Gastroesophageal sphincter (tissue), 4 donors: ENCODE measurements at regions not wholly inside any gene's neighbourhood (a gene's known extent, or its start where the extent isn't known, plus 50 kb on each side); places are given as distances from the start of the nearest gene placed in this dataset.

Experiments
- ATAC-seq: fragments of 150-250 bp; one replicate; pipeline ENCODE4 v1.9.1; 2016; ENCODE audit warnings: mild to moderate bottlenecking, moderate library complexity
- H3K27ac ChIP-seq, 4 donors: fragments of 200-600 bp; sonication (generic) in 3 of 4; 1 replicate in 3 of 4; 2 replicates in 1 of 4; pipeline ENCODE4 v1.5.1; 2016 to 2019
- H3K27me3 ChIP-seq: fragments of 200-600 bp; sonication (generic); one replicate; pipeline ENCODE4 v1.5.1; 2019
- H3K36me3 ChIP-seq, 2 donors: fragments of 200-600 bp; sonication (generic); one replicate each; pipeline ENCODE4 v1.5.1; 2019; ENCODE audit warnings: control low read depth in 1 of 2
- H3K4me1 ChIP-seq, 3 donors: fragments of 200-600 bp; sonication (generic); 1 replicate in 2 of 3; 2 replicates in 1 of 3; pipeline ENCODE4 v1.5.1; 2016 to 2019; ENCODE audit warnings: control low read depth in 2 of 3
- H3K4me3 ChIP-seq, 2 donors: fragments of 200-600 bp; sonication (generic); one replicate each; pipeline ENCODE4 v1.5.1; 2019; ENCODE audit warnings: mild to moderate bottlenecking in 1 of 2, moderate library complexity in 1 of 2
- H3K9me3 ChIP-seq, 3 donors: fragments of 200-600 bp; sonication (generic); one replicate each; pipeline ENCODE4 v1.5.1; 2017 to 2019; ENCODE audit warnings: control low read depth in 2 of 3
- EP300 ChIP-seq: sonication (generic); formaldehyde crosslinking; IDR thresholded peaks from one replicate; pipeline ENCODE4 v1.6.1; 2017; ENCODE audit warnings: antibody characterized with exemption, mild to moderate bottlenecking
- POLR2A ChIP-seq, 2 donors: fragments of 450-650 bp; IDR thresholded peaks; one replicate each; pipeline ENCODE4 v1.6.1; 2017; ENCODE audit warnings: antibody characterized with exemption in 2 of 2, mild to moderate bottlenecking in 2 of 2, moderate library complexity in 1 of 2
- POLR2AphosphoS5 ChIP-seq: sonication (generic); formaldehyde crosslinking; IDR thresholded peaks from one replicate; pipeline ENCODE4 v1.6.1; 2017; ENCODE audit warnings: antibody characterized with exemption
- WGBS, 2 donors: methylation state at CpG; one replicate each; pipeline ENCODE4 v1.1.5; 2018; ENCODE audit warnings: low coverage in 1 of 2; 5-methylcytosine and 5-hydroxymethylcytosine counted together
- TF ChIP-seq, protein P1 (sequence below), 4 experiments: fragments of 200-600 bp in 2 of 4; fragments of 450-650 bp in 2 of 4; sonication (generic) in 1 of 4; IDR thresholded peaks; one replicate each; pipeline ENCODE4 v1.5.1; 2017 to 2019; ENCODE audit warnings: antibody characterized with exemption in 4 of 4, mild to moderate bottlenecking in 2 of 4, moderate library complexity in 2 of 4

DNA sequence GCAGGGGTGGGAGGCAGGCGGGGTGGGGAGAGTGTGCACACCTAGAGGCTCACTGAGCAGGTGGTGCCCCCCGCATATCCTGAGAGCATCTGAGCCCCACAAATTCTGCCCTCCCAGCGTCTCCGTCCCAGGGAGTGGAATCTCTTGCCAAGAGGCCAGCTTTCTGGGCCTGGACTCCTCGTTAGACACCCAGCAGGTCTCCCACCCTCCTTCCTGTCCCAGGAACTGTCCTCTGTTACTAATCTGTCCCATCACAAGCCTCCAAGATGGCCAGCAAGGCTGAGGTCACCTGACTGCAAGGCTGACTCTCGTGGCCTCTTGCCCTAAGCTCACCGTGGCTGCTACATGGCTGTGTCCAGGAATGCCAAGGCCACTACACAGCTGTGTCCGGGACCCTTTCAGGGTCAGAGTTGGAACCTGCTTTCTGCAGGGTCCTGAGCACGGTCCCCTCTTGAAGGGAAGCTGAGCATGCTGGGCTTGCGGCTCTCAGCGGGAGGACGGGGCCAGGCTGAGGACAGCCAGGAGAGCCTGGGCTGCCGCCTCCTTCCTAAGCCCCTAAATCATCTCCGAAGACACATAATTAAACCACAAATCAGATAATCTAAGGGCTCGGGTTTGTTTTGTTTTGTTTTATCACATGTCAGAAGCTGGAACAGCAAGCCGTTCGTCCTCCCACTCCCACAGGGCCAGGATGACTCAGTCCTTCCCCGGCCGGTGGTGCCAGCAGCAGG, 1327.3 kb downstream of the TBC1D22A start:
- peak; percentile 78 for ATAC-seq

DNA sequence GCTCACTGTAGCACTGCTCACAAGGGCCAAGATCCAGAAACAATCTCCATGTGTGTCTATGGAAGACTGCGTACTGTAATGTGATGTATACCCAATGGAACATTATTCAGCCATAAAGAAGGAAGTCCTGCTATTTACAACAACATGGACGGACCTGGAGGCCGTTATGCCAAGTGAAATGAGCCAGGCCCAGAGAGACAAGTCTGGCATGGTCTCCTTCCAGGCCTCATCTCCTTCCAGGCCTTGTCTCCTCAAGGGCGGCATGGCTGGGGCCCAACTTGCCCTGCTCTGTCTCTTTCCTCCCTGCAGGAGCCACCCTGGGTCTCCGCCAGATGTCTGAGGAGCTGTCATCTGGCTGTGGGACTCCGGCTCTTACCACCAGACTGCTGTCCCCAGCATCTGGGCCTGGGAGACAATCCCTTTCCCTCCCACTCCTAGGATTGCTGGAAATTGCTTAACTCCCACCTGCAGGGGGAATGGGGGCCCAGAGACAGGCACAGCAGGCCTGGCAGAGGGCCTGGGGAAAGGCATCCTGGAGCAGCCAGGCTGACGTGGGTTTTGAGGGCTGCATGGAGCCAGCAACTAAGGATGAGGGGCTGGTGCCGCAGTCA, 1326.6 kb downstream of the TBC1D22A start:
- Histone ChIP-seq H3K4me3 (no peak overlapping the region), H3K27me3 (peaks cover 6% of the 10 kb centered on the region), H3K27ac (peak overlapping the region in 1 of 4 donors; percentile 41), H3K36me3 (no peaks in the 10 kb centered on the region), H3K9me3 (no peaks in the 10 kb centered on the region), H3K4me1 (peaks cover 0 to 19% (median 14%) of the 10 kb centered on the region in 3 donors)
- TF ChIP-seq, protein P1, sequence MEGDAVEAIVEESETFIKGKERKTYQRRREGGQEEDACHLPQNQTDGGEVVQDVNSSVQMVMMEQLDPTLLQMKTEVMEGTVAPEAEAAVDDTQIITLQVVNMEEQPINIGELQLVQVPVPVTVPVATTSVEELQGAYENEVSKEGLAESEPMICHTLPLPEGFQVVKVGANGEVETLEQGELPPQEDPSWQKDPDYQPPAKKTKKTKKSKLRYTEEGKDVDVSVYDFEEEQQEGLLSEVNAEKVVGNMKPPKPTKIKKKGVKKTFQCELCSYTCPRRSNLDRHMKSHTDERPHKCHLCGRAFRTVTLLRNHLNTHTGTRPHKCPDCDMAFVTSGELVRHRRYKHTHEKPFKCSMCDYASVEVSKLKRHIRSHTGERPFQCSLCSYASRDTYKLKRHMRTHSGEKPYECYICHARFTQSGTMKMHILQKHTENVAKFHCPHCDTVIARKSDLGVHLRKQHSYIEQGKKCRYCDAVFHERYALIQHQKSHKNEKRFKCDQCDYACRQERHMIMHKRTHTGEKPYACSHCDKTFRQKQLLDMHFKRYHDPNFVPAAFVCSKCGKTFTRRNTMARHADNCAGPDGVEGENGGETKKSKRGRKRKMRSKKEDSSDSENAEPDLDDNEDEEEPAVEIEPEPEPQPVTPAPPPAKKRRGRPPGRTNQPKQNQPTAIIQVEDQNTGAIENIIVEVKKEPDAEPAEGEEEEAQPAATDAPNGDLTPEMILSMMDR (IDR thresholded peaks at IDR 0.05): no peak
- ATAC-seq: no peak
- 92 to 100% methylated on average over 1 to 4 of the region's 8 CpGs for WGBS, 2 donors

More for the DNA sequence above, 1327.3 kb downstream of the TBC1D22A start:
- TF ChIP-seq POLR2AphosphoS5: peak; percentile 26
- no peak for TF ChIP-seq EP300
- peak overlapping the region in 1 of 2 donors; percentile 25 for H3K4me3 ChIP-seq
- no peaks in the 10 kb centered on the region for H3K36me3 ChIP-seq
- peaks cover 0 to 19% (median 14%) of the 10 kb centered on the region in 3 donors for H3K4me1 ChIP-seq
- H3K27me3 ChIP-seq: peaks cover 4% of the 10 kb centered on the region
- no peaks in the 10 kb centered on the region for H3K9me3 ChIP-seq
- 0 to 42% methylated on average over 1 to 3 of the region's 19 CpGs for WGBS, 2 donors
- H3K27ac ChIP-seq: peak overlapping the region in 3 of 4 donors; percentile 31 to 64 (median 41)

DNA sequence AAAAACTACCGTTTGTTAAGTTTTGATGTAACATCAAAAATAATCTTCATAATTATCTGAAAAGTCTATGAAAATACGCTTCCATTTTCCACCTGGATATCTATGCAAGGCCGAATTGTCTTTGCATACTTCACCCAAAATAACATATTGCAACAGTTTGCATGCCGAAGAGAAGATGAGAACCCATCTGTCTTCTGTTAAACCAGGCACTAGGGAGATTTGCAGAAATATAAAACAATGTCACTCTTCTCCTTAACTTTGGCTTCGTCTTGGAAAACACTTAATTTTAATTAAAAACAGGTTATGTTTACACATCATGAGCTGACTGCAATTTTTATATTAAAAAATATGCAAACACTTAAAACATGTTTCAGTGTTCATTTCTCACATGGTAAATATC, 1325.8 kb downstream of the TBC1D22A start:
- Histone ChIP-seq H3K36me3 (no peaks in the 10 kb centered on the region), H3K4me3 (no peak overlapping the region), H3K4me1 (peaks cover 0 to 19% (median 14%) of the 10 kb centered on the region in 3 donors), H3K27me3 (peaks cover 9% of the 10 kb centered on the region), H3K27ac (no peak overlapping the region), H3K9me3 (no peaks in the 10 kb centered on the region)
- no peak for ATAC-seq
- WGBS, 2 donors: 77 to 80% methylated on average over 5 of the region's 5 CpGs
- TF ChIP-seq, protein P1 (IDR thresholded peaks at IDR 0.05): no peak
- no peak for TF ChIP-seq POLR2A (IDR thresholded peaks at IDR 0.05)
- TF ChIP-seq EP300: no peak
- no peak for TF ChIP-seq POLR2AphosphoS5

DNA sequence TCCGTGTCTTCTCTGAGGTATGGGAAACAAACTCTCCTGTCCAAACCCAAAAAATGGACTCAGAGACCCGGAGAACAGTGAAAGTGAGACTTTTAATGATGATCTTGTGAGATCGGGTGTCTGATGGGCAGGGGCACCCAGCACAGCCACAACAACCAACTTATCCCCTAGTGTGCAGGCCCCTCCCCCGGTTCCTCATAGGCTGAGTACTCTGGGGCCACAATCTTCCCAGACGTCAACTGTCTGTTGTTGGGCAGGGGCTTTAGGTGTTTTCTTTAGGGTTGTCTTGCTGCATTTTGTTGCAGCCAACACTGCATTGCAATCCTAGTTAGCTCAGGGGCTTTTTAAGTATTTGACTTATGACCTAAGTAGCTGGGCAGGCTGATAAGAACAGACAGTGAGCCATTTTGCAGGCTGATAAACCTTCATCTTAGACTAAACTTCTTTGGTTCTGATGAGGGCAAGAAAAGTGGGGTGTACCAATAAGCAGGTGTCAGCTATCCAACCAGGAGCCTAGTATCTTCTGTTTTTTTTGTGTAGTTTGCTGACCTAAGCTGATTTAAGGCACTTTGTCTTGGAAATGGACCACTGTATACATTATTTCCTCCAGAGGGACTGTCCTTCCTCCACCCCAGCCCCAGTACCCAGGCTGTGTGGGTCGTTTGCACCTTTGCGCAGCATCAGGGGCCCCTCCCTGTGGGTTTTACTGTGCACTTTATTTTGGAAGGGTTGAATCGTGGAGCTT, 1323.6 kb downstream of the TBC1D22A start:
- no peaks in the 10 kb centered on the region for H3K9me3 ChIP-seq
- H3K27ac ChIP-seq: no peak overlapping the region
- H3K36me3 ChIP-seq: no peaks in the 10 kb centered on the region
- no peak for TF ChIP-seq EP300
- TF ChIP-seq, protein P1 (IDR thresholded peaks at IDR 0.05): no peak
- whole genome bisulfite sequencing, 2 donors: 69 to 85% methylated on average over 2 to 7 of the region's 8 CpGs
- ATAC-seq: no peak
- peaks cover 17% of the 10 kb centered on the region for H3K27me3 ChIP-seq
- no peak overlapping the region for H3K4me3 ChIP-seq
- peaks cover 0 to 19% (median 14%) of the 10 kb centered on the region in 3 donors for H3K4me1 ChIP-seq

DNA sequence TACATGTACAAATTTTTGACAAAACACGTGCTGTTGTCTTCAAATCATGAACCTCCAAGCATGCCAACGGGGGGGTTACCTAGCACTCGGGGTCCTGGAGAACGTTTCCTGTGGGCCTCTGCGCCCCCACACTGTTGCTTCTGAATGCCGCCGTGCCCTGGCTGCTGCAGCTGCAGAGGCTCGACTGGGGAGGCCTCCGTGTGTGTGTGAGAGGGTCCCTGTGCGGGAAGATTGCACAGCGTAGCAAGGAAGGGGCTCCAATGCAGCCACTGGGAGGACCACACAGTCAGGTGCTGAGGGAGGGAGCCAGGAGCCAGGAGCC, 1322.2 kb downstream of the TBC1D22A start:
- no peak overlapping the region for H3K4me3 ChIP-seq
- H3K27ac ChIP-seq: no peak overlapping the region
- H3K36me3 ChIP-seq: no peaks in the 10 kb centered on the region
- 77% methylated on average over 5 of the region's 11 CpGs; no CpG with 5 or more reads in 1 of the 2 donors for WGBS, 2 donors
- peaks cover 17% of the 10 kb centered on the region for H3K27me3 ChIP-seq
- no peaks in the 10 kb centered on the region for H3K9me3 ChIP-seq
- H3K4me1 ChIP-seq: peaks cover 0 to 8% (median 6%) of the 10 kb centered on the region in 3 donors
- no peak for ATAC-seq
- TF ChIP-seq, protein P1 (IDR thresholded peaks at IDR 0.05): no peak
- TF ChIP-seq POLR2A (IDR thresholded peaks at IDR 0.05) (no peak), POLR2AphosphoS5 (no peak), EP300 (no peak)
